ENCODE measurements at regions not wholly inside any gene's neighbourhood (a gene's known extent, or its start where the extent isn't known, plus 50 kb on each side); places are given as distances from the start of the nearest gene placed in this dataset.
A peak's percentile ranks its signal among the peaks of the same experiment; 100 is the strongest.

GRCh38 chr4:55175779-55176231, 50.4 kb upstream of the KDR start:
- peak; percentile 65 for DNase-seq (ENCODE audit: low read depth, low spot score)
- in situ Hi-C loops (cut with HindIII; ENCODE audit: low sequenced_read_pairs) = no loop called here
- TF ChIP-seq, protein P1, sequence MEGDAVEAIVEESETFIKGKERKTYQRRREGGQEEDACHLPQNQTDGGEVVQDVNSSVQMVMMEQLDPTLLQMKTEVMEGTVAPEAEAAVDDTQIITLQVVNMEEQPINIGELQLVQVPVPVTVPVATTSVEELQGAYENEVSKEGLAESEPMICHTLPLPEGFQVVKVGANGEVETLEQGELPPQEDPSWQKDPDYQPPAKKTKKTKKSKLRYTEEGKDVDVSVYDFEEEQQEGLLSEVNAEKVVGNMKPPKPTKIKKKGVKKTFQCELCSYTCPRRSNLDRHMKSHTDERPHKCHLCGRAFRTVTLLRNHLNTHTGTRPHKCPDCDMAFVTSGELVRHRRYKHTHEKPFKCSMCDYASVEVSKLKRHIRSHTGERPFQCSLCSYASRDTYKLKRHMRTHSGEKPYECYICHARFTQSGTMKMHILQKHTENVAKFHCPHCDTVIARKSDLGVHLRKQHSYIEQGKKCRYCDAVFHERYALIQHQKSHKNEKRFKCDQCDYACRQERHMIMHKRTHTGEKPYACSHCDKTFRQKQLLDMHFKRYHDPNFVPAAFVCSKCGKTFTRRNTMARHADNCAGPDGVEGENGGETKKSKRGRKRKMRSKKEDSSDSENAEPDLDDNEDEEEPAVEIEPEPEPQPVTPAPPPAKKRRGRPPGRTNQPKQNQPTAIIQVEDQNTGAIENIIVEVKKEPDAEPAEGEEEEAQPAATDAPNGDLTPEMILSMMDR (IDR thresholded peaks at IDR 0.05; ENCODE audit: low read depth, low read length) = no peak
- peak overlapping the region; percentile 8 for H3K4me3 ChIP-seq (ENCODE audit: low read depth, low read length)

GRCh38 chr4:55176497-55176896, 51.1 kb upstream of the KDR start:
- DNase-seq (ENCODE audit: low read depth, low spot score) = no peak
- H3K4me3 ChIP-seq (ENCODE audit: low read depth, low read length) = peak overlapping the region; percentile 8
- in situ Hi-C loops (cut with HindIII; ENCODE audit: low sequenced_read_pairs) = no loop called here
- TF ChIP-seq, protein P1 (IDR thresholded peaks at IDR 0.05; ENCODE audit: low read depth, low read length) = no peak

GRCh38 chr4:55177461-55177860, 52.1 kb upstream of the KDR start:
- in situ Hi-C loops (cut with HindIII; ENCODE audit: low sequenced_read_pairs) = no loop called here
- TF ChIP-seq, protein P1 (IDR thresholded peaks at IDR 0.05; ENCODE audit: low read depth, low read length) = no peak

DNA sequence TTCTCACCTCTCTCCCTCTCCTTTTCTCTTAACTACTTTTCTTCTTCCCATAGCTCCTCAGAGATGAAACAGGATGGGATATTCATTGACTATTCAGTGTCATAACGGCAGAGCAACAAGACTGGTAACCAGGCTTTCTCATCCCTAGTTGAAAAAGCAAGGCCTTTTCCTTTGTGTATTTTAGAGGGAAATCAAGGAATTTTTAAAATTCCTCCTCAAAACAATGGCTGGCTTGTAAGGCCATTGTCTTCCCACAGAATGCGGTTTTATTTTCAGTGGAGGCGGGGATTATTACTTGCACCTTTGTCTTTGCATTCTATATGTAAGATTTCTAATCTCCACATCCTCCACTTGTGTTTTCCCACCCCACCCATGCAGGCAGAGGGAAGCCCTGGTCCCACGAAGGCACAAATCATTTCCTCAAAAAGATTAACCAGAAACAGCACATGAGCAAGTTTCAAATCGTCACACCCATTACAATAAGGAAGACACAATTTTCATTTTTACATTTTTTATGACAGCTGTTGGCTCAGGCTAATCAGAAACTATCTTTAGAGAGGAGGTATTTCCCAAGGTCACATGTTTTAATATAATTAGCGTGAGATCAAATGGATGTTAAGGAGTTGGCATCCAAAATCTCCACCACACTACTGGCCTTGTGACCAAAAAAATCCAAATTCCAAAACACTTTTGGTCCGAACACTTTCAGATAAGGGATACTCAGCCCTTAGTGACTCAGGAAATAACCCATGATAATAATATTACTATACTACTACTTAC, 53.0 kb upstream of the KDR start:
- TF ChIP-seq, protein P1 (IDR thresholded peaks at IDR 0.05; ENCODE audit: low read depth, low read length) = no peak
- no peak for DNase-seq (ENCODE audit: low read depth, low spot score)
- in situ Hi-C loops (cut with HindIII; ENCODE audit: low sequenced_read_pairs) = no loop called here
- no peak overlapping the region for H3K4me3 ChIP-seq (ENCODE audit: low read depth, low read length)

More at GRCh38 chr4:55177461-55177860, 52.1 kb upstream of the KDR start:
- DNase-seq (ENCODE audit: low read depth, low spot score) = no peak
- H3K4me3 ChIP-seq (ENCODE audit: low read depth, low read length) = no peak overlapping the region

GRCh38 chr4:55181010-55182005, 55.9 kb upstream of the KDR start:
- TF ChIP-seq, protein P1 (IDR thresholded peaks at IDR 0.05; ENCODE audit: low read depth, low read length) = no peak
- no peak overlapping the region for H3K4me3 ChIP-seq (ENCODE audit: low read depth, low read length)
- in situ Hi-C loops (cut with HindIII; ENCODE audit: low sequenced_read_pairs) = no loop called here
- peak; percentile 66 for DNase-seq (ENCODE audit: low read depth, low spot score)

DNA sequence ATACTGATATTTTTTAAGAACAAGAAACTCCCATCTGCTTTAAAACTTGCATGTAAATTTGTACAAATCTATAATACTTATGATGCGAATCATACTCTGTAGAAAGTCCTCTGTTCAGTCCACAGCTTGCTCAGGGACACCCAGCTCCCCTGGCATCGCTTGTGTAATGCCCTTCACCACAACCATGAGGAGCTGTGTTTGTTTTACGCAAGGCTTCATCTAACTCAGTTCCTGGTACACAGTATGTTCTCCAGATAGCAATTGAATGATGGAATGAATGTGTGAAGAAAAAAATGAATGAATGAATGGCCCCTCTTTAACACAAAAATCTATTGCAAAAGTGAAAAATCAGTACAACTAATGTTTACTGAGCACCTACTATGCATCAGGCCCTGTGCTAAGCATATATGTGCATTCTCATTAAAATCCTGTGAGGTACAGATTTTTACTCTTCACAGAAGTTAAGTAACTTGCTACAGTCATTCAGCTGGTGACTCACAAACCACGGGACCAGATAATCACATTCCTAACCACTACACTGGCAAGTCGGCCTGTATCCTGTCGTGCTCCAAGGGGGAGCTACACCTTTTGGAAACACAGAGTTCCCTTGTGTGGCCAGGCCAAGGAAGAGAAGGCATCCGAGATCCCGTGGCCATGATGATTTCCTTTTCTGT, 58.7 kb upstream of the KDR start:
- in situ Hi-C loops (cut with HindIII; ENCODE audit: low sequenced_read_pairs) = no loop called here
- DNase-seq (ENCODE audit: low read depth, low spot score) = peak; percentile 96
- TF ChIP-seq, protein P1 (IDR thresholded peaks at IDR 0.05; ENCODE audit: low read depth, low read length) = no peak
- H3K4me3 ChIP-seq (ENCODE audit: low read depth, low read length) = no peak overlapping the region
